ENCODE measurements at regions not wholly inside any gene's neighbourhood (a gene's known extent, or its start where the extent isn't known, plus 50 kb on each side); places are given as distances from the start of the nearest gene placed in this dataset.
"Not testable (repeated sequence)": the region's sequence is repeated elsewhere in the genome, so short reads cannot be mapped to it uniquely, and the experiment has no call there.

GRCh38 chr10:44552726-44553125, 167.8 kb upstream of the CXCL12 start:
- DNase-seq (ENCODE audit: low read depth, low spot score) = no peak
- H3K4me3 ChIP-seq (ENCODE audit: low read length) = no peak overlapping the region

GRCh38 chr10:44557596-44558191, 172.8 kb upstream of the CXCL12 start:
- no peak overlapping the region for H3K4me3 ChIP-seq (ENCODE audit: low read length)
- no peak for DNase-seq (ENCODE audit: low read depth, low spot score)

GRCh38 chr10:44558521-44558920, 173.6 kb upstream of the CXCL12 start:
- no peak overlapping the region for H3K4me3 ChIP-seq (ENCODE audit: low read length)
- no peak for DNase-seq (ENCODE audit: low read depth, low spot score)

- no peak for DNase-seq (ENCODE audit: low read depth, low spot score)
Measured at GRCh38 chr10:44564361-44564760, 179.5 kb upstream of the CXCL12 start.

GRCh38 chr10:44564790-44565189, 179.9 kb upstream of the CXCL12 start:
- no peak for DNase-seq (ENCODE audit: low read depth, low spot score)
- H3K4me3 ChIP-seq (ENCODE audit: low read length) = no peak overlapping the region

More at GRCh38 chr10:44564361-44564760, 179.5 kb upstream of the CXCL12 start:
- H3K4me3 ChIP-seq (ENCODE audit: low read length) = no peak overlapping the region

GRCh38 chr10:44566786-44567185, 181.9 kb upstream of the CXCL12 start:
- no peak for DNase-seq (ENCODE audit: low read depth, low spot score)
- H3K4me3 ChIP-seq (ENCODE audit: low read length) = no peak overlapping the region

GRCh38 chr10:44567471-44567870, 182.6 kb upstream of the CXCL12 start:
- no peak for DNase-seq (ENCODE audit: low read depth, low spot score)
- H3K4me3 ChIP-seq (ENCODE audit: low read length) = no peak overlapping the region

GRCh38 chr10:44569193-44570091, 184.5 kb upstream of the CXCL12 start:
- no peak overlapping the region for H3K4me3 ChIP-seq (ENCODE audit: low read length)
- DNase-seq (ENCODE audit: low read depth, low spot score) = no peak

- DNase-seq (ENCODE audit: low read depth, low spot score) = no peak
- H3K4me3 ChIP-seq (ENCODE audit: low read length) = no peak overlapping the region
Measured at GRCh38 chr10:44571701-44572100, 186.8 kb upstream of the CXCL12 start.

GRCh38 chr10:44572146-44572545, 187.2 kb upstream of the CXCL12 start:
- no peak overlapping the region for H3K4me3 ChIP-seq (ENCODE audit: low read length)
- DNase-seq (ENCODE audit: low read depth, low spot score) = no peak

- DNase-seq (ENCODE audit: low read depth, low spot score) = no peak
- H3K4me3 ChIP-seq (ENCODE audit: low read length) = no peak overlapping the region
Measured at GRCh38 chr10:44573821-44574220, 188.9 kb upstream of the CXCL12 start.

GRCh38 chr10:44574596-44575480, 189.9 kb upstream of the CXCL12 start:
- no peak for DNase-seq (ENCODE audit: low read depth, low spot score)
- no peak overlapping the region for H3K4me3 ChIP-seq (ENCODE audit: low read length)

- no peak overlapping the region for H3K4me3 ChIP-seq (ENCODE audit: low read length)
- no peak for DNase-seq (ENCODE audit: low read depth, low spot score)
Measured at GRCh38 chr10:44575601-44576380, 190.9 kb upstream of the CXCL12 start.

- no peak for DNase-seq (ENCODE audit: low read depth, low spot score)
Measured at GRCh38 chr10:44576702-44577191, 191.8 kb upstream of the CXCL12 start.

GRCh38 chr10:44577533-44577932, 192.6 kb upstream of the CXCL12 start:
- DNase-seq (ENCODE audit: low read depth, low spot score) = no peak
- H3K4me3 ChIP-seq (ENCODE audit: low read length) = no peak overlapping the region

More at GRCh38 chr10:44576702-44577191, 191.8 kb upstream of the CXCL12 start:
- H3K4me3 ChIP-seq (ENCODE audit: low read length) = no peak overlapping the region

- H3K4me3 ChIP-seq (ENCODE audit: low read length) = no peak overlapping the region
- DNase-seq (ENCODE audit: low read depth, low spot score) = no peak
Measured at GRCh38 chr10:44578271-44578670, 193.4 kb upstream of the CXCL12 start.

- H3K4me3 ChIP-seq (ENCODE audit: low read length); DNase-seq (ENCODE audit: low read depth, low spot score): not testable (repeated sequence)
Measured at GRCh38 chr10:44578963-44579362, 194.1 kb upstream of the CXCL12 start.

GRCh38 chr10:44581996-44582395, 197.1 kb upstream of the CXCL12 start:
- DNase-seq (ENCODE audit: low read depth, low spot score) = no peak
- no peak overlapping the region for H3K4me3 ChIP-seq (ENCODE audit: low read length)
